ENCODE measurements at regions not wholly inside any gene's neighbourhood (a gene's known extent, or its start where the extent isn't known, plus 50 kb on each side); places are given as distances from the start of the nearest gene placed in this dataset.

GRCh38 chr1:4587721-4588120 lies 66.7 kb upstream of the AJAP1 start:
- TF ChIP-seq MAX (IDR thresholded peaks at IDR 0.05): no peak
- TF ChIP-seq USF1 (IDR thresholded peaks at IDR 0.05): no peak
- no peak for TF ChIP-seq NFIC (IDR thresholded peaks at IDR 0.05)
- no peak for TF ChIP-seq CREB1 (IDR thresholded peaks at IDR 0.05; ENCODE audit: low read depth)
- TF ChIP-seq EGR1 (IDR thresholded peaks at IDR 0.05): no peak
- no peak for TF ChIP-seq YY1 (IDR thresholded peaks at IDR 0.05; ENCODE audit: low read depth)
- TF ChIP-seq TAF1 (IDR thresholded peaks at IDR 0.05; ENCODE audit: low read depth): no peak
- TF ChIP-seq FOXM1 (IDR thresholded peaks at IDR 0.05; ENCODE audit: borderline replicate concordance, low read depth): no peak
- no peak for TF ChIP-seq EP300 (IDR thresholded peaks at IDR 0.05; ENCODE audit: borderline replicate concordance)

Measured in Ishikawa (cell line).